Activated CD4-positive, alpha-beta memory T cell treated with anti-CD3 and anti-CD28 coated beads, Interleukin-2, amount 10 ng/mL, durations not matched to agents 7 days and 5 days (primary cell): ENCODE measurements at regions not wholly inside any gene's neighbourhood (a gene's known extent, or its start where the extent isn't known, plus 50 kb on each side); places are given as distances from the start of the nearest gene placed in this dataset.

Experiments used
- CTCF ChIA-PET: fragments of 350-600 bp; sonication (Branson Sonifier 250); formaldehyde crosslinking; loops from one replicate; lab custom pipeline; 2021; ENCODE audit warnings: antibody characterized with exemption, inconsistent platforms; lab: Charles Lee
- POLR2A ChIA-PET: fragments of 350-600 bp; sonication (Branson Sonifier 250); formaldehyde crosslinking; loops from one replicate; lab custom pipeline; 2021; ENCODE audit warnings: antibody characterized with exemption; lab: Charles Lee
- DNase-seq: peaks from one replicate; pipeline ENCODE4 v3.0.0-alpha.2; 2020
- H3K27ac Mint-ChIP-seq: one replicate; pipeline ENCODE4 v1.8.0; 2021; ENCODE audit warnings: mild to moderate bottlenecking, mixed read lengths
- H3K27me3 Mint-ChIP-seq: one replicate; pipeline ENCODE4 v1.8.0; 2021; ENCODE audit warnings: mixed read lengths
- H3K36me3 Mint-ChIP-seq: one replicate; pipeline ENCODE4 v1.8.0; 2021; ENCODE audit warnings: low read depth, mixed read lengths
- H3K4me1 Mint-ChIP-seq: one replicate; pipeline ENCODE4 v1.8.0; 2021; ENCODE audit warnings: mixed read lengths
- H3K4me3 Mint-ChIP-seq: one replicate; pipeline ENCODE4 v1.8.0; 2021; ENCODE audit warnings: mild to moderate bottlenecking, mixed read lengths
- H3K9me3 Mint-ChIP-seq: one replicate; pipeline ENCODE4 v1.8.0; 2021; ENCODE audit warnings: mixed read lengths

DNA sequence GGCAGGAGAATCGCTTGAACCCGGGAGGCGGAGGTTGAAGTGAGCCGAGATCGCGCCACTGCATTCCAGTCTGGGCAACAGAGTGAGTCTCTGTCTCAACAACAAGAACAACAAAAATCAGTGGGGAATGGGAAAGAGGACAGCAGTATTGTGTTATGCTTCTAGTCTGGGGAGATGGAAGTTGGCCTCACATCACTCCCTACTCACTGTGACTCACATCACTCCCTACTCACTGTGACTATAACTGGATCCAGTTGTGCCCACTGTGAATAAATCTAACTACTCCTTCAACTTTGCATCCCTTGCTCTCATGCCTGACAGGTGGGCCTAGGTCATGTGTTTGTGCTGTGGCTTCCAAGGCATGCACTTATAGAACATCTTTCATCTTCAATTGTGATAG lies 285.4 kb upstream of the USP24 start:
- H3K4me1 Mint-ChIP-seq, result no peaks in the 10 kb centered on the region
- no peak overlapping the region for H3K27ac Mint-ChIP-seq
- DNase-seq, result no peak
- ChIA-PET POLR2A (no interaction called here), CTCF (no interaction called here)
- H3K9me3 Mint-ChIP-seq, result no peaks in the 10 kb centered on the region
- H3K36me3 Mint-ChIP-seq, result no peaks in the 10 kb centered on the region
- peaks cover 5% of the 10 kb centered on the region for H3K27me3 Mint-ChIP-seq
- H3K4me3 Mint-ChIP-seq, result no peak overlapping the region

DNA sequence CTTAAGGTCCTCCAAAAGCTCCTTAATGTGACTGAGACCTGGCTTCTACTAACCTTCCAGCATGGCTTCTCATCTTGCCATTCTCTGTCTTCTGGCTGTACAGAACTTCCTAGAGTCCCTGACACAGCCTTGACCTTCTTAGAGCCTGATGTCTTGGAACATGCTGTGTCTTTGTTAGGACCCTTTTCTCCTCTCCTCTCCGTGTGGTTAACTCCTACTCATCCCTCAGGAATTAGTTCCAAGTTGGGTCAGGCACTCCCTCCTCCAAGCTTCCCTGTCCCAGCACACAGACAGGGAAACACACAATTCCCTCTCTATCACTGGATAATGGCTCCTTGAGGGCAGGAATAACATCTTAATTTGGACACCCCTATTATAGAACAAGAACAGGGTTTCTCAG lies 275.4 kb upstream of the USP24 start:
- Mint-ChIP-seq H3K27me3 (peaks cover 3% of the 10 kb centered on the region), H3K27ac (no peak overlapping the region), H3K9me3 (no peaks in the 10 kb centered on the region), H3K4me3 (no peak overlapping the region), H3K4me1 (no peaks in the 10 kb centered on the region), H3K36me3 (no peaks in the 10 kb centered on the region)
- ChIA-PET POLR2A (no interaction called here), CTCF (no interaction called here)
- DNase-seq, result no peak

DNA sequence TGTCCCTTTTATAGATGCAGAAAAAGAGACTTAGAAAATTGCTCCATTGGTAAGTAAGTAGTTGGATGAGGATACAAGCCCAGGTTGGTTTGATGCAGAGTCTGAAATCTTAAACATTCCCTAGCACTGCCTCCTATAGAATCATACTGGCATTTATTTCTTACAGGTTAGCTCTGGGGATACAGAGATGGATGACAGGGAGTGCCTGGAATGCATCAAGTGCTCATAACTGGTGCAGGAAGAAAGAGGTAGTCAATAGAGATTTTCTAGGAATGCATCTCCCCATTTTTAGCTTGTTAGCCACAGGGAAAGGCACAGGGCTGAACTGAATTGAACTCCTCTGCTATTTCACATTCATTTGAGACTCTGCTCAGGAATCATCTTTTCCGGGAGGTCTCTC lies 269.0 kb upstream of the USP24 start:
- Mint-ChIP-seq H3K4me1 (no peaks in the 10 kb centered on the region), H3K27me3 (peaks cover 15% of the 10 kb centered on the region), H3K36me3 (no peaks in the 10 kb centered on the region), H3K9me3 (no peaks in the 10 kb centered on the region), H3K4me3 (no peak overlapping the region), H3K27ac (no peak overlapping the region)
- CTCF ChIA-PET, result no interaction called here
- POLR2A ChIA-PET, result no interaction called here
- DNase-seq, result no peak

DNA sequence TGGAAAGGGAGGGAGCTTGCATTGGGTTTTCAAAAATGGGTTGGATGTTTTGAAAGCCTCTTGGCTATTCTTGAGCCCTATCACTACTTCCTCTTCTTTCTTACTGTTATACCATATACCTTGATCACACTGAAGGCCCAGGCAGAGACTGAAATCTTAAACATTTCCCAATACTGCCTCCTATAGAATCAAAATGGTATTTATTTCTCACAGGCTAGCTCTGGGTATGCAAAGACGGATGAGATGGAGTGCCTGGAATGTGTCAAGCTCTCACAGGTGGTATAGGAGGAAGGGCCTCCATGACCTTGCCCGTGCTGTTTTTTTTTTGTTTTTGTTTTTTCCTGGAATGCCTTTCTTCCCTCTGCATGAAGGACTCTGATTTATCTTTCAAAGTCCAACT lies 268.4 kb upstream of the USP24 start:
- ChIA-PET POLR2A (no interaction called here), CTCF (no interaction called here)
- Mint-ChIP-seq H3K27ac (no peak overlapping the region), H3K36me3 (no peaks in the 10 kb centered on the region), H3K9me3 (no peaks in the 10 kb centered on the region), H3K27me3 (peaks cover 15% of the 10 kb centered on the region), H3K4me1 (no peaks in the 10 kb centered on the region), H3K4me3 (no peak overlapping the region)
- DNase-seq, result no peak

DNA sequence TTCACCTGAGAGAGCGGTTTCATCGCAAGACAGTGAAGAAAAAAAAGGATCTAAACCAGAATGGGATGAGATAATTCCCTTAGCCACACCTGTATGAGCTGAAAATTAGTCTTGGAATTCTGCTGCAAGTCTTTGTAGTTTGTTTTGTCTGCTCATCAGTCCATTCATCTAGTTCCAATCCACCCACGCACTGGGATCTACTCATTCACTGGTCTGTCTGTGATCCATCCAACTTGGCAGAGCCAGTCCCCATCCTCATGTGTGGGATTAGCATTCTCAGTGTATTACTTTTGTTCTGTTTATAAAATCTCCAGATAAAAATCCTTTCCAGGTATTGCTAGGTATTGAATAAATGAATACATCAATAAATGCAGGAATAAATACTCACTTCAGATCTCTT lies 266.5 kb upstream of the USP24 start:
- POLR2A ChIA-PET, result no interaction called here
- Mint-ChIP-seq H3K4me1 (no peaks in the 10 kb centered on the region), H3K4me3 (no peak overlapping the region), H3K27me3 (peaks cover 15% of the 10 kb centered on the region), H3K9me3 (no peaks in the 10 kb centered on the region), H3K36me3 (no peaks in the 10 kb centered on the region), H3K27ac (no peak overlapping the region)
- CTCF ChIA-PET, result no interaction called here
- no peak for DNase-seq

DNA sequence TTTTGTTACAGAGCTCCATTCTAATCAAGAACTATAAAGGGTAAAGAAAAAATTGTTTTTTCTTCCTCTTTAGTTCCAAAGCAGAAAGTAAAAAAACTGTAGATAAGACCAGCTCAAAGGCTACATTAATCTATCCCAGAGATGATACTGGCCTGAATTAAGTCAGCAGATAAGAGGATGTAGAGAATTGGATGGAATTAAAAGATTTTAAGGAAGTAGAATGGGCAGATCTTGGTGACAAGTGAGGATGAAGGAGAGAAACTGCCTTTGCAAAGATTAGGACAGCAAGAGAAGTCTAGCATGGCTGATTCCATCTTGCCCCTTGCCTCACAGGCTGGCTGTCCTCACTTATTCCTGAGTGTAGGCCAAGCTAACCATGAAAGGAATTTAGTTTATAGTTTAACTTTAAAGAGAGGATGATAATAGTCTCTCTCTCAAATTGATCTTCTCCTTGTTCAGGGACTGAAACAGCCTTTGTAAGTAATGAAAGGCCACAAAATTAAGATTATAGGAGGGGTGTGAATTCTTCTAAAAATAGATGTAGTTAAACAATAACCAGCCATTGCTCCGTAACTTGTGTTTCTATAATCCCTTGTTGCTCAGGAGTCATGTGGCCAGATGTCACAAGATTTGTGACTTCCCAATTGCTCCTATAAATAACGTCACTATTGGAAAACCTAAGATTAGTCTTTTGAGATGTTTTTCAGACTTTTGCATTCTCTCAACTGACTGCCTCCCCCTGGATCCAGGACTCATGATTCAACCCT lies 265.0 kb upstream of the USP24 start:
- Mint-ChIP-seq H3K4me1 (no peaks in the 10 kb centered on the region), H3K27ac (no peak overlapping the region), H3K27me3 (peaks cover 13% of the 10 kb centered on the region), H3K9me3 (no peaks in the 10 kb centered on the region), H3K36me3 (no peaks in the 10 kb centered on the region), H3K4me3 (no peak overlapping the region)
- ChIA-PET POLR2A (no interaction called here), CTCF (no interaction called here)
- DNase-seq, result no peak

DNA sequence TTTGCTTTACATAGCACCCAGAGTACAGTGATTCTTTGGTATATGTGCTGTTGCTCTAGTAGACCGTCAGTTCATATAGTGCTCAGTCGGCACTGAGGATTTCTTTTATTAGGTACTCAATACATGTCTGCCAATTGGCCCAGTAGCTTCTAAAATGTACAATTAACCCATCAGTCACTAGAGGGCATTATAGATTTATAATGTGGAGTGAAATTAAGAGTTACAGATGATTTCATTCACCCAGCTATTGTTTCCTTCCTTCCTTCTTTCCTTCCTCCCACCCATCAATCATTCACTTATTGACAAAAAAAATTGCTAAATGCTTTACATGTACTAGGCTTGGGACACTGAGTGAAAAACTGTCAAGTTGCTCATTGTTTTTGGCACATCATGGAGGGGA lies 263.6 kb upstream of the USP24 start:
- Mint-ChIP-seq H3K9me3 (no peaks in the 10 kb centered on the region), H3K27me3 (peaks cover 18% of the 10 kb centered on the region), H3K4me3 (no peak overlapping the region), H3K27ac (no peak overlapping the region), H3K36me3 (no peaks in the 10 kb centered on the region), H3K4me1 (no peaks in the 10 kb centered on the region)
- ChIA-PET POLR2A (no interaction called here), CTCF (interaction anchor here (1.8 kb wide), 1 partner anchor 1106 kb away, joined by 9 read pairs; no protein-coding TSS in a partner anchor)
- no peak for DNase-seq

DNA sequence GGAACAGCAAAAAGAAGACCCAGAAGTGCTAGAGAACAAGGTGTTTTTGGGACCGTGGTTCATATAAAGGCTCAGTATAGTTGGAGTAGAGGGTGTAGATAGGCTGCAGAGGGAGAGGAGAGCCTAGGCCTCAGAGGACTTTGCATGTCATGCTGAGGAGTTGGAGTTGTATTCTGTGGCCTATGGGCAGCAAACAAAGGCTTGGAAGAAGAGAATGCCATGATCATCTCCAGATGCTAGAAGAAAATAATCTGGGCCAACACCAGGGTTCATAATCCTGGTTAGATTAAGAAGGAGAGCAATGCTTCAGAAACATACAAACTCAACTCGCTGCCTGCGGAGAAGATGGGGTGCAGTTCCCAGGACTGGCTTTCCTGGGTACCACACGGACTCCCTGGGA lies 262.8 kb upstream of the USP24 start:
- H3K9me3 Mint-ChIP-seq, result no peaks in the 10 kb centered on the region
- H3K27ac Mint-ChIP-seq, result no peak overlapping the region
- no peak for DNase-seq
- H3K4me3 Mint-ChIP-seq, result no peak overlapping the region
- H3K27me3 Mint-ChIP-seq, result peaks cover 18% of the 10 kb centered on the region
- no peaks in the 10 kb centered on the region for H3K4me1 Mint-ChIP-seq
- ChIA-PET CTCF (interaction anchor here (1.8 kb wide), 1 partner anchor 1107 kb away, joined by 9 read pairs; no protein-coding TSS in a partner anchor), POLR2A (no interaction called here)
- H3K36me3 Mint-ChIP-seq, result no peaks in the 10 kb centered on the region

DNA sequence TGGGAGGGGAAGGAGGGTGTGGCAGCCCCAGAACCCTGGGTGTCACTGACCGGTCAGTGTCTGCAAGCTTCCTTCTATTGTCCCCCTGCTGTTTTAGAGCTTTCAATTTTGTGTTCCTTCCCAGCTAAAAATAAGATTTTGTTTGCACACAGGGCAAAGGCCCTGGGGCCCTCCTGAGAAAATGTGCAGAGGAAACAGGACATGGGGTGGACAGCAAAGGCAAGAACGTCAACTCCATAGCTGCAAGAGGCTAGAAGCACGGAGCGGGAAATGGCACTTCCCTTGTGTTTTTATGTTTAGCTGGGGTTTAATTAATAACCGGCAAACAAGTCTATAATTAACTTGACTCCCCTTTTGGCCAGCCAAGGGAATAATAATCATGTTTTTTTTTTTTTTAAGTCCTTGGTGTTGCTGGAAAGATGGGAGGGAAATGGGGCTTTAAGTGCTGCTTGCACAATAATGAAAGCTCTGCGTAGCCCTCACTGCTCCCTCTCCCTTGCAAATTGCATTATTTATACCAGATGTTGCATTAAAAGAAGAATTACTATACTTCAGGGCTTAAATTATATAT lies 261.4 kb upstream of the USP24 start:
- ChIA-PET POLR2A (no interaction called here), CTCF (interaction anchor here (1.0 kb wide), 1 partner anchor 1109 kb away, joined by 3 read pairs; no protein-coding TSS in a partner anchor)
- Mint-ChIP-seq H3K4me3 (no peak overlapping the region), H3K4me1 (no peaks in the 10 kb centered on the region), H3K36me3 (no peaks in the 10 kb centered on the region), H3K27ac (no peak overlapping the region), H3K9me3 (no peaks in the 10 kb centered on the region), H3K27me3 (peaks cover 18% of the 10 kb centered on the region)
- no peak for DNase-seq

DNA sequence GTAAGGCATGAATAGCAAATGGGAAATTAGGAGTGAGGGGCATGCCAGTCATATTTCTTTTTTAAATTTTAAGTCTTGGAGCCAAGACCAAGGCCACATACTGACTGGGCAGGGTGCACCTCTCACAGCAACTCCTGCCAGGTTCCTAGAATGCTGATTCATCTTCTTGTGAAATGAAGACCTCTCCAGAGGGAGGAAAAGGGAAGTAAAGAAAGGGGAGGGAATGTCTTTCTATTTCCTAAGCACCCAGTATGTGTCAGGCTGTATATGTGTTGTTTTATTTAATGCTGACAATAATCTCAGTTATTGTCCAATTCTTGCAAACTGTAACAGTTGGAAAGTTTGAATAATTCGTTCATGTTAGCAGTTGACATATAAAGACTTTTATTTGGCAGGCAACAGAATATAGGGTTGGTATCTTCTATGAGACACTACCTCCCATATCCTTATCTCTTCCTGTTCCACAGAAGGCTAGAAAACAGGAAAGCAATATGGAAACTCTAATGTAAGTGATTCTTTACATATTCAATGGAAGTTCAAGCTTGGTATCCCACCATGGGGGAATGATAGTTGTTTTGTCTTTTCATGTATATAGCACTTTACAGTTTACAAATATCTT lies 259.1 kb upstream of the USP24 start:
- CTCF ChIA-PET, result no interaction called here
- H3K36me3 Mint-ChIP-seq, result no peaks in the 10 kb centered on the region
- H3K27me3 Mint-ChIP-seq, result peaks cover 6% of the 10 kb centered on the region
- H3K27ac Mint-ChIP-seq, result no peak overlapping the region
- no peaks in the 10 kb centered on the region for H3K4me1 Mint-ChIP-seq
- POLR2A ChIA-PET, result no interaction called here
- DNase-seq, result no peak
- no peak overlapping the region for H3K4me3 Mint-ChIP-seq
- H3K9me3 Mint-ChIP-seq, result no peaks in the 10 kb centered on the region

DNA sequence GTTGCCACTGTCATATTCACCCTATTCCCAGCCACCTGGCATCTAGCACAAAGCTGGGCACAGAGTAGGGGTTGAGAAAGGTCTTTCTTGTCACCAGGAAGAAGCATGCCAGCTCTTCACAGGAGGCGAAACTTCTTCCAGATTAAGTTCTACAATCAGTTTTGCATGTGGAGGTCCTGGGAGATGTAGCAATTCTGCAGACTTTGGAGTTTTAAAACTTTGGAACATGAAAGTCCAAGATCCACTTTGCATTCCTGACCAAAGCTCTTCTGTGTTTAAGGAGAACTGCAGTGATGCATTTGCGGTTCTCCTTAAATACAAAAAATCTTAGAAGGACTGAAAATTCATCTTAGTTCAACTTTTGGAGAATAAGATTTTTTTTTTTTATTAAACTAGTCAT lies 258.5 kb upstream of the USP24 start:
- DNase-seq, result no peak
- ChIA-PET CTCF (no interaction called here), POLR2A (no interaction called here)
- H3K36me3 Mint-ChIP-seq, result no peaks in the 10 kb centered on the region
- no peaks in the 10 kb centered on the region for H3K4me1 Mint-ChIP-seq
- no peak overlapping the region for H3K4me3 Mint-ChIP-seq
- no peaks in the 10 kb centered on the region for H3K9me3 Mint-ChIP-seq
- H3K27me3 Mint-ChIP-seq, result peaks cover 6% of the 10 kb centered on the region
- no peak overlapping the region for H3K27ac Mint-ChIP-seq

DNA sequence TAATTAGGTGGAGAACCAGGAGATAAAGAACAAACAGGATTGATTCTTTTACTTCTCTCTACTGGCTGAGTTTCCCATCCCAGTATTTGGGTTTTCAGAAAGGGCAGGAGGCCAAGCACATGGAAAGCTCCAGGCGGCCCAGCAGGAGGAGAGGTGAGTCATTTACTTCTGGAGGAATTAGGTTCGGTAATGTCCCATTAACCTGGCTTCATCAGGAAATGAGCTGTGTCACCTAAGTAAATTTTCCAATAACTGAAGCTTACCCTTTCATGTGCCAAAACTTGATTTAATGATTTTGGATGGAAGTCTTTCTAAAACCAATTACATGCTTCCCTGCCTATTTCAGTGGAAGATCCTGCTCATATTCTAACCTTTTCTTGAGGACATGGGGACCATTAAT lies 257.6 kb upstream of the USP24 start:
- CTCF ChIA-PET, result no interaction called here
- H3K36me3 Mint-ChIP-seq, result no peaks in the 10 kb centered on the region
- POLR2A ChIA-PET, result no interaction called here
- no peaks in the 10 kb centered on the region for H3K4me1 Mint-ChIP-seq
- no peak overlapping the region for H3K27ac Mint-ChIP-seq
- H3K27me3 Mint-ChIP-seq, result peaks cover 6% of the 10 kb centered on the region
- DNase-seq, result no peak
- no peaks in the 10 kb centered on the region for H3K9me3 Mint-ChIP-seq
- H3K4me3 Mint-ChIP-seq, result no peak overlapping the region

DNA sequence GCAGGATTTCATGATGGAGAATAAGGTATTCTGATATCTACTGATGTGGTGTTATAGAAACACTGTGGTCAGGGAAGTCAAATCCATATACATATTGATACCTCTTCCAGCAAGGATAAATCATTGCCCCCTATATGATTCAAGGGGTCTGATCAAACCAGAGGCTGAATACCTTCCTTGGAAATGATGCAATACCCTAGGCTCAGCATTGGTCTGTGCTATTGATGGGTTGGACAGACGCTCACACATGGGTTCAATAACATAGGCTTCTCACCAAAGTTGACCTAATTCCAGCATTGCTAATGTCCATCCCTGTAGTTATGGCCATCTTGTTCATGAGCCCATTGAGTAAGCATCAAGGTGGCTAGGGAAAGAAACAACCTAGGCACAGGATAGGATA lies 257.0 kb upstream of the USP24 start:
- no peaks in the 10 kb centered on the region for H3K4me1 Mint-ChIP-seq
- no peak overlapping the region for H3K27ac Mint-ChIP-seq
- no peaks in the 10 kb centered on the region for H3K36me3 Mint-ChIP-seq
- ChIA-PET POLR2A (no interaction called here), CTCF (no interaction called here)
- DNase-seq, result no peak
- peaks cover 6% of the 10 kb centered on the region for H3K27me3 Mint-ChIP-seq
- no peak overlapping the region for H3K4me3 Mint-ChIP-seq
- H3K9me3 Mint-ChIP-seq, result no peaks in the 10 kb centered on the region
